IMR-90 (cell line): ENCODE measurements at regions not wholly inside any gene's neighbourhood (a gene's known extent, or its start where the extent isn't known, plus 50 kb on each side); places are given as distances from the start of the nearest gene placed in this dataset.

Experiments used
- ATAC-seq: fragments of 200-7000 bp; cut with Tn5 transposase; 2 replicates; pipeline ENCODE4 v1.9.1; 2020; ENCODE audit warnings: low read depth, mild to moderate bottlenecking, moderate library complexity
- BruUV-seq: library from RNA; stranded (reverse); fragments of 400-500 nt; replicated peaks from 2 replicates; lab custom pipeline; 2021; lab: Mats Ljungman, UMichigan
- CTCF ChIA-PET: fragments of 300-600 bp; formaldehyde crosslinking; extraction: SDS; loops from one replicate; lab custom pipeline; 2021; ENCODE audit warnings: antibody characterized with exemption; lab: Yijun Ruan, JAX
- POLR2A ChIA-PET: fragments of 300-600 bp; sonication (Branson Sonifier 250); formaldehyde crosslinking; loops from one replicate; lab custom pipeline; 2022; ENCODE audit warnings: antibody characterized with exemption; ENCODE audit not compliant: unreplicated experiment; lab: Charles Lee
- DNase-seq: peaks from one replicate; pipeline ENCODE4 v3.0.0; 2013
- H2AFZ ChIP-seq: replicated peaks from 2 replicates; pipeline ENCODE3; 2013; ENCODE audit warnings: low read length, mild to moderate bottlenecking; ENCODE audit not compliant: poor library complexity
- H2AK5ac ChIP-seq: 2 replicates; pipeline ENCODE4 v1.6.1; 2013; ENCODE audit warnings: low read depth, low read length, inconsistent platforms
- H2AK9ac ChIP-seq: replicated peaks from 2 replicates; pipeline ENCODE3; 2013; ENCODE audit warnings: mild to moderate bottlenecking, low read depth, low read length, moderate library complexity; ENCODE audit not compliant: poor library complexity
- H2BK120ac ChIP-seq: 2 replicates; pipeline ENCODE4 v1.6.1; 2013; ENCODE audit warnings: low read depth, low read length, inconsistent platforms
- H2BK15ac ChIP-seq: 3 replicates; pipeline ENCODE4 v1.6.1; 2013; ENCODE audit warnings: low read depth, low read length, inconsistent platforms
- H2BK20ac ChIP-seq: 2 replicates; pipeline ENCODE4 v1.6.1; 2013; ENCODE audit warnings: low read depth, mild to moderate bottlenecking, inconsistent platforms, low read length, moderate library complexity
- H2BK5ac ChIP-seq: 2 replicates; pipeline ENCODE4 v1.6.1; 2013; ENCODE audit warnings: mild to moderate bottlenecking, low read depth, low read length, inconsistent platforms; ENCODE audit not compliant: poor library complexity, severe bottlenecking
- H3K14ac ChIP-seq: replicated peaks from 2 replicates; pipeline ENCODE4 v1.6.1; 2013; ENCODE audit warnings: low read depth, low read length, inconsistent platforms
- H3K18ac ChIP-seq: 2 replicates; pipeline ENCODE4 v1.6.1; 2013; ENCODE audit warnings: low read depth, low read length, control low read depth
- H3K23ac ChIP-seq: 2 replicates; pipeline ENCODE4 v1.6.1; 2013; ENCODE audit warnings: low read depth, low read length, inconsistent platforms
- H3K27ac ChIP-seq: 2 replicates; pipeline ENCODE4 v1.5.1; 2013; ENCODE audit warnings: mild to moderate bottlenecking, control low read depth, low read length; ENCODE audit not compliant: insufficient read depth
- H3K27me3 ChIP-seq: 2 replicates; pipeline ENCODE4 v1.6.1; 2013; ENCODE audit warnings: low read length; ENCODE audit not compliant: control insufficient read depth, insufficient read depth
- H3K36me3 ChIP-seq: 2 replicates; pipeline ENCODE4 v1.6.1; 2013; ENCODE audit warnings: low read length, mixed read lengths; ENCODE audit not compliant: control insufficient read depth, insufficient read depth
- H3K4ac ChIP-seq: 2 replicates; pipeline ENCODE4 v1.6.1; 2013; ENCODE audit warnings: low read depth, low read length, inconsistent platforms
- H3K4me1 ChIP-seq: 2 replicates; pipeline ENCODE4 v1.6.1; 2013; ENCODE audit warnings: low read length, mixed read lengths; ENCODE audit not compliant: control insufficient read depth, insufficient read depth
- H3K4me2 ChIP-seq: 2 replicates; pipeline ENCODE4 v1.6.1; 2013; ENCODE audit warnings: low read depth, mild to moderate bottlenecking, control low read depth, low read length, moderate library complexity
- H3K4me3 ChIP-seq: 2 replicates; pipeline ENCODE4 v1.5.1; 2013; ENCODE audit warnings: low read depth, mild to moderate bottlenecking, control low read depth, low read length, moderate library complexity; ENCODE audit not compliant: insufficient read depth
- H3K56ac ChIP-seq: 2 replicates; pipeline ENCODE4 v1.6.1; 2013; ENCODE audit warnings: low read length, inconsistent platforms; ENCODE audit not compliant: insufficient read depth; ENCODE audit errors: extremely low read depth
- H3K79me1 ChIP-seq, 2 experiments: 2 replicates each; pipeline ENCODE4 v1.6.1; 2013; ENCODE audit warnings: low read length in 2 of 2, inconsistent platforms in 1 of 2, low read depth in 1 of 2
- H3K9ac ChIP-seq: 2 replicates; pipeline ENCODE4 v1.6.1; 2013; ENCODE audit warnings: low read depth, low read length, control low read depth
- H3K9me1 ChIP-seq: 2 replicates; pipeline ENCODE4 v1.6.1; 2013; ENCODE audit warnings: low read length, inconsistent platforms; ENCODE audit not compliant: insufficient read depth
- H3K9me3 ChIP-seq: 2 replicates; pipeline ENCODE4 v1.6.1; 2013; ENCODE audit warnings: low read length; ENCODE audit not compliant: control insufficient read depth, insufficient read depth
- H4K20me1 ChIP-seq: 2 replicates; pipeline ENCODE4 v1.6.1; 2013; ENCODE audit warnings: low read length, inconsistent platforms; ENCODE audit not compliant: insufficient read depth
- H4K5ac ChIP-seq: 2 replicates; pipeline ENCODE4 v1.6.1; 2013; ENCODE audit warnings: mild to moderate bottlenecking, low read depth, low read length, control low read depth
- H4K8ac ChIP-seq, 2 experiments: 2 replicates each; pipeline ENCODE4 v1.6.1; 2013; ENCODE audit warnings: low read depth in 2 of 2, low read length in 2 of 2, control low read depth in 1 of 2, inconsistent platforms in 1 of 2
- H4K91ac ChIP-seq: 2 replicates; pipeline ENCODE4 v1.6.1; 2013; ENCODE audit warnings: low read depth, low read length, inconsistent platforms; ENCODE audit not compliant: insufficient read depth
- CEBPB ChIP-seq: IDR thresholded peaks from 2 replicates; pipeline ENCODE4 v1.6.1; 2012; ENCODE audit warnings: low read depth, low read length, improper control_type of control experiment
- CHD1 ChIP-seq: IDR thresholded peaks from 2 replicates; pipeline ENCODE4 v1.6.1; 2012; ENCODE audit warnings: low read depth, low read length, improper control_type of control experiment
- ELK1 ChIP-seq: fragments of 150-350 bp; IDR thresholded peaks from 2 replicates; pipeline ENCODE4 v1.6.1; 2016; ENCODE audit warnings: low read depth, mild to moderate bottlenecking, low read length, moderate library complexity, borderline replicate concordance
- MAFK ChIP-seq: IDR thresholded peaks from 2 replicates; pipeline ENCODE4 v1.6.1; 2012; ENCODE audit warnings: low read depth, low read length, improper control_type of control experiment
- MAZ ChIP-seq: IDR thresholded peaks from 2 replicates; pipeline ENCODE4 v1.6.1; 2012; ENCODE audit warnings: low read depth, mild to moderate bottlenecking, low read length, improper control_type of control experiment, moderate library complexity, borderline replicate concordance
- POLR2A ChIP-seq: IDR thresholded peaks from 2 replicates; pipeline ENCODE4 v1.6.1; 2012; ENCODE audit warnings: mild to moderate bottlenecking, low read depth, low read length
- RAD21 ChIP-seq: IDR thresholded peaks from 2 replicates; pipeline ENCODE4 v1.6.1; 2012; ENCODE audit warnings: low read length, improper control_type of control experiment
- RCOR1 ChIP-seq: IDR thresholded peaks from 2 replicates; pipeline ENCODE4 v1.6.1; 2012; ENCODE audit warnings: mild to moderate bottlenecking, low read length, improper control_type of control experiment; ENCODE audit not compliant: insufficient replicate concordance
- RFX5 ChIP-seq: IDR thresholded peaks from 2 replicates; pipeline ENCODE4 v1.8.0; 2012; ENCODE audit warnings: low read depth, mild to moderate bottlenecking, low read length, moderate library complexity
- SMC3 ChIP-seq: fragments of 150-350 bp; IDR thresholded peaks from 2 replicates; pipeline ENCODE4 v1.6.1; 2016; ENCODE audit warnings: low read depth, mild to moderate bottlenecking, antibody characterized with exemption, low read length, moderate library complexity
- WGBS, 2 experiments: methylation state at CpG; one replicate each; pipeline versions ENCODE4 v1.1.5 to v1.1.7; 2013; ENCODE audit warnings: missing lambda C conversion rate in 2 of 2; ENCODE audit not compliant: insufficient read length in 1 of 2; ENCODE audit errors: extremely low coverage in 2 of 2; 5-methylcytosine and 5-hydroxymethylcytosine counted together
- dilution Hi-C: fragments of 300-500 bp; cut with HindIII; formaldehyde crosslinking; loops from one replicate; pipeline ENCODE4 v1.14.3; 2018; ENCODE audit warnings: low sequenced_read_pairs; ENCODE audit not compliant: unreplicated experiment
- in situ Hi-C: fragments of 300-500 bp; cut with MboI; formaldehyde crosslinking; loops from 3 replicates; pipeline ENCODE4 v1.14.3; 2019; ENCODE audit warnings: low sequenced_read_pairs, inconsistent platforms, mixed read lengths
- intact Hi-C: fragments of 100-400 bp; cut with micrococcal nuclease; formaldehyde crosslinking; loops from 2 replicates; pipeline ENCODE4 v1.10.0; 2022
- TF ChIP-seq, protein P1 (sequence below): fragments of 150-350 bp; IDR thresholded peaks from 2 replicates; pipeline ENCODE4 v1.6.1; 2017; ENCODE audit warnings: mild to moderate bottlenecking, antibody characterized with exemption, low read length, low read depth
- TF ChIP-seq, protein P2 (sequence below): conservative IDR thresholded peaks from 2 replicates; pipeline ENCODE4 v1.5.1; 2012; ENCODE audit warnings: mild to moderate bottlenecking, low read depth, low read length, improper control_type of control experiment

DNA sequence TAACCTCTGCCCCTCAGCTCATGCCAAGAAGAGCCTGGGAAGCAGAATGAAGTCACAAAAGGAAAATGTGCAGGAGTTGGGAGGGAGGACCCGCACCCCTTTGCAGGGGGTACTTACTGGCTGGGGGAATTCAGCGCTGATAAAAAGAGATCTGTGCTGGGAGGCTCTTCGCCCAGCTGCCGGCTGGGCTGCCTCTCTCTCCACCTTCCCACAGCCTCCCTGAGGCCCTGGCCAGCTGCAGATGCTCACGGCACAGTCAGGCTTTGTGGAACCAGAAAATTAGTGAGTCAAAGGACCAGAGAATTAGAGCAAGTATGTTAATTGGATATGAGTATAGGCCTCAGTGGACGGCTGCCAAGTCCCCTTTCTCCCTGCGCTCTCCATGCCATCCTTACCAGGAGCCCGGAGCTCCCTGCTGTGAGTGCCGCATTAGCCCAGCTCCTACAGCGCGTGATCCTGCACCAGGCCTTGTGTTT, 181.7 kb upstream of the SH3BP4 start:
- WGBS, 2 experiments, result 44% methylated on average over 4 of the region's 11 CpGs; no CpG with 5 or more reads in 1 of the 2 experiments
- dilution Hi-C loops, result no loop called here
- H3K27ac ChIP-seq, result peak overlapping the region; percentile 66

More for the DNA sequence above, 181.7 kb upstream of the SH3BP4 start:
- H2AK5ac ChIP-seq, result peak overlapping the region; percentile 97
- no peaks in the 10 kb centered on the region for H3K9me3 ChIP-seq
- BruUV-seq, result no TSS peak
- peaks cover 30% of the 10 kb centered on the region for H3K4me1 ChIP-seq
- peak overlapping the region; percentile 62 for H2AK9ac ChIP-seq
- peaks cover 7% of the 10 kb centered on the region for H3K9me1 ChIP-seq
- no peak for TF ChIP-seq MAZ
- no peak for TF ChIP-seq ELK1
- TF ChIP-seq SMC3, result no peak
- no peak for TF ChIP-seq CHD1
- no peak for TF ChIP-seq MAFK
- no peak for TF ChIP-seq RFX5
- TF ChIP-seq, protein P1, sequence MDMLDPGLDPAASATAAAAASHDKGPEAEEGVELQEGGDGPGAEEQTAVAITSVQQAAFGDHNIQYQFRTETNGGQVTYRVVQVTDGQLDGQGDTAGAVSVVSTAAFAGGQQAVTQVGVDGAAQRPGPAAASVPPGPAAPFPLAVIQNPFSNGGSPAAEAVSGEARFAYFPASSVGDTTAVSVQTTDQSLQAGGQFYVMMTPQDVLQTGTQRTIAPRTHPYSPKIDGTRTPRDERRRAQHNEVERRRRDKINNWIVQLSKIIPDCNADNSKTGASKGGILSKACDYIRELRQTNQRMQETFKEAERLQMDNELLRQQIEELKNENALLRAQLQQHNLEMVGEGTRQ, result no peak
- no peak for TF ChIP-seq POLR2A
- TF ChIP-seq RCOR1, result no peak
- TF ChIP-seq, protein P2, sequence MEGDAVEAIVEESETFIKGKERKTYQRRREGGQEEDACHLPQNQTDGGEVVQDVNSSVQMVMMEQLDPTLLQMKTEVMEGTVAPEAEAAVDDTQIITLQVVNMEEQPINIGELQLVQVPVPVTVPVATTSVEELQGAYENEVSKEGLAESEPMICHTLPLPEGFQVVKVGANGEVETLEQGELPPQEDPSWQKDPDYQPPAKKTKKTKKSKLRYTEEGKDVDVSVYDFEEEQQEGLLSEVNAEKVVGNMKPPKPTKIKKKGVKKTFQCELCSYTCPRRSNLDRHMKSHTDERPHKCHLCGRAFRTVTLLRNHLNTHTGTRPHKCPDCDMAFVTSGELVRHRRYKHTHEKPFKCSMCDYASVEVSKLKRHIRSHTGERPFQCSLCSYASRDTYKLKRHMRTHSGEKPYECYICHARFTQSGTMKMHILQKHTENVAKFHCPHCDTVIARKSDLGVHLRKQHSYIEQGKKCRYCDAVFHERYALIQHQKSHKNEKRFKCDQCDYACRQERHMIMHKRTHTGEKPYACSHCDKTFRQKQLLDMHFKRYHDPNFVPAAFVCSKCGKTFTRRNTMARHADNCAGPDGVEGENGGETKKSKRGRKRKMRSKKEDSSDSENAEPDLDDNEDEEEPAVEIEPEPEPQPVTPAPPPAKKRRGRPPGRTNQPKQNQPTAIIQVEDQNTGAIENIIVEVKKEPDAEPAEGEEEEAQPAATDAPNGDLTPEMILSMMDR, result no peak
- TF ChIP-seq RAD21, result no peak
- no peak for TF ChIP-seq CEBPB
- in situ Hi-C loops (no loop called here), intact Hi-C loops (loop anchor here (5.0 kb wide), 1 partner anchor 102 kb away; no protein-coding TSS in a partner anchor)
- ChIA-PET CTCF (interaction anchor here (0.6 to 0.8 kb wide), 3 partner anchors 23 to 205 kb away, joined by 3 read pairs; no protein-coding TSS in a partner anchor), POLR2A (interaction anchor here (0.5 to 0.7 kb wide), 2 partner anchors 96 to 112 kb away, joined by 3 to 16 read pairs; no protein-coding TSS in a partner anchor)
- no peaks in the 10 kb centered on the region for H4K20me1 ChIP-seq
- no peaks in the 10 kb centered on the region for H3K27me3 ChIP-seq
- H2BK5ac ChIP-seq, result peak overlapping the region; percentile 53
- no peaks in the 10 kb centered on the region for H3K36me3 ChIP-seq
- peak overlapping the region; percentile 79 for H2BK20ac ChIP-seq
- no peak overlapping the region for H3K4me3 ChIP-seq
- H3K4me2 ChIP-seq, result no peak overlapping the region; the same call in 1 of the 2 replicates
- ATAC-seq (peak; percentile 77), DNase-seq (peak; percentile 72)
- peak overlapping the region; percentile 72 for H2AFZ ChIP-seq
- H3K4ac ChIP-seq, result peak overlapping the region; percentile 90
- H4K5ac ChIP-seq, result peak overlapping the region; percentile 56
- peak overlapping the region; percentile 50 to 64 for H4K8ac ChIP-seq
- H3K9ac ChIP-seq, result peak overlapping the region; percentile 19
- peak overlapping the region; percentile 84; the same call in 2 of the 3 replicates for H2BK15ac ChIP-seq
- peak overlapping the region; percentile 89 for H2BK120ac ChIP-seq
- peak overlapping the region; percentile 87 for H4K91ac ChIP-seq
- H3K23ac ChIP-seq, result peak overlapping the region; percentile 49; the same call in 1 of the 2 replicates
- H3K56ac ChIP-seq, result peak overlapping the region; percentile 24; the same call in 1 of the 2 replicates
- peak overlapping the region; percentile 71 for H3K14ac ChIP-seq
- H3K18ac ChIP-seq, result peak overlapping the region; percentile 70
- no peaks in the 10 kb centered on the region for H3K79me1 ChIP-seq
